ENCODE measurements at regions not wholly inside any gene's neighbourhood (a gene's known extent, or its start where the extent isn't known, plus 50 kb on each side); places are given as distances from the start of the nearest gene placed in this dataset.
"Not testable (repeated sequence)": the region's sequence is repeated elsewhere in the genome, so short reads cannot be mapped to it uniquely, and the experiment has no call there.

DNA sequence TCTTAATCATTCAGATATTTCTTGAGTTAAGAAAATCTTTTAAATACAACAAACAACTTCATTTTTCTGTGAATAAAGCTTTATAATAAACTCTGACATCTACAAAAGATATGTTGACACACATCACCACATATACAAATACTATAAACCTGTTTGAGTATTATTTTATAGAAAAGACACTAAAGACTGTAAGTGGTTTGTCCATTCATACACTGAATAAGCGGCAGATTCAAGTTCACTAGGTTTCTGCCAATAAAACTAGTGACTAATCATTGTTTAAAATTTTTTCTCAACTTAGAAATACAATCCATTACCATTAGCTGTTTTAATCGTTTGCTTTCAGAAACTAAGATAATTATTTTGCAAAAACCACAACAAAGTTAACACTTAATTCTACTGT lies 1900.0 kb downstream of the C4orf33 start:
- Histone ChIP-seq H3K36me3 (ENCODE audit: control insufficient read depth, insufficient read depth, low read length) (no peaks in the 10 kb centered on the region), H3K9me3 (ENCODE audit: control insufficient read depth, low read length) (no peaks in the 10 kb centered on the region), H3K4me3 (ENCODE audit: low read depth, low read length) (no peak overlapping the region), H3K27ac (no peak overlapping the region), H3K9ac (no peak overlapping the region), H3K27me3 (ENCODE audit: control insufficient read depth, insufficient read depth, low read length) (no peaks in the 10 kb centered on the region), H3K4me2 (ENCODE audit: low read length) (no peak overlapping the region), H3K79me2 (no peaks in the 10 kb centered on the region), H3K4me1 (no peaks in the 10 kb centered on the region), H2AFZ (no peak overlapping the region)
- TF ChIP-seq, protein P1, sequence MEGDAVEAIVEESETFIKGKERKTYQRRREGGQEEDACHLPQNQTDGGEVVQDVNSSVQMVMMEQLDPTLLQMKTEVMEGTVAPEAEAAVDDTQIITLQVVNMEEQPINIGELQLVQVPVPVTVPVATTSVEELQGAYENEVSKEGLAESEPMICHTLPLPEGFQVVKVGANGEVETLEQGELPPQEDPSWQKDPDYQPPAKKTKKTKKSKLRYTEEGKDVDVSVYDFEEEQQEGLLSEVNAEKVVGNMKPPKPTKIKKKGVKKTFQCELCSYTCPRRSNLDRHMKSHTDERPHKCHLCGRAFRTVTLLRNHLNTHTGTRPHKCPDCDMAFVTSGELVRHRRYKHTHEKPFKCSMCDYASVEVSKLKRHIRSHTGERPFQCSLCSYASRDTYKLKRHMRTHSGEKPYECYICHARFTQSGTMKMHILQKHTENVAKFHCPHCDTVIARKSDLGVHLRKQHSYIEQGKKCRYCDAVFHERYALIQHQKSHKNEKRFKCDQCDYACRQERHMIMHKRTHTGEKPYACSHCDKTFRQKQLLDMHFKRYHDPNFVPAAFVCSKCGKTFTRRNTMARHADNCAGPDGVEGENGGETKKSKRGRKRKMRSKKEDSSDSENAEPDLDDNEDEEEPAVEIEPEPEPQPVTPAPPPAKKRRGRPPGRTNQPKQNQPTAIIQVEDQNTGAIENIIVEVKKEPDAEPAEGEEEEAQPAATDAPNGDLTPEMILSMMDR (IDR thresholded peaks at IDR 0.05): no peak

DNA sequence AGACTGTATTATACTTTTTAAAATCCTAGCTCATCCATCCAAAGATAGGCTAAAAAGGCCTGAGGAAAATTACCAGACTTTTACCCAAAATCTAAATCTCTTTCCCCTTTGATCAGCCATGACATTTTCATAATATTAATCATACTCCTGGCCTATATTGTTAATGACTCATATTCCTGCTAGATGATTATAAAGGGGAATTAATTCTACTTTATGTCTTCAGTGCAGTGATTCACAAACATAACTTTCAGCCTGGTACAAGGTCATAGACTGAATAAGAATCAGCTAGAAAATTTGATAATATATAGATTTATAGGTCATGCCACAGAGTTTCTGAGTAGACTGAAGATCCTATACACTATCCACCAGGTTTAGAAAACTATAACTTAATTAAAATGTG lies 1905.4 kb downstream of the C4orf33 start:
- TF ChIP-seq, protein P1 (IDR thresholded peaks at IDR 0.05): no peak
- H3K27me3 ChIP-seq (ENCODE audit: control insufficient read depth, insufficient read depth, low read length): no peaks in the 10 kb centered on the region
- no peak overlapping the region for H3K9ac ChIP-seq

DNA sequence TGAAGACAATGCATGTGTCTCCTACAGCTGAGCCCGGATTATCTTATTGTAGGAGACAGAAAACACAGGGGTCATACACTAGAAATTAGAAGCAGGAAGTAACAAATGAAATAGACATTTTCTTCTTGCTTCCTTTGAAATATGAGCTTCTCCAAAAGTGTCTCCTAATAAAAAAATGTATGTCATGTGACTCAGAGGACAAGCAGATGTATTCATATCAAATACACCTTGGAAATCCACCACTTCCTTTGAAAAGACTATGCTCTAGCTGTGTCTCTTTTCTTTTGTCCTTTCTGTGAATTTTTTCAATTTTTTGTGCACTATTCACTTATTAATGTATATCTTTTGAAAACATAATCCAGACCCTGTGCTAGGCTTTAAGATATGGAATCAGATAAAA lies 1906.2 kb downstream of the C4orf33 start:
- Histone ChIP-seq H3K4me3 (ENCODE audit: low read depth, low read length) (no peak overlapping the region), H3K4me2 (ENCODE audit: low read length) (no peak overlapping the region), H3K36me3 (ENCODE audit: control insufficient read depth, insufficient read depth, low read length) (no peaks in the 10 kb centered on the region), H3K9ac (no peak overlapping the region), H3K27ac (no peak overlapping the region), H2AFZ (no peak overlapping the region), H3K9me3 (ENCODE audit: control insufficient read depth, low read length) (no peaks in the 10 kb centered on the region), H3K27me3 (ENCODE audit: control insufficient read depth, insufficient read depth, low read length) (no peaks in the 10 kb centered on the region), H3K4me1 (no peaks in the 10 kb centered on the region), H3K79me2 (no peaks in the 10 kb centered on the region)
- TF ChIP-seq, protein P1 (IDR thresholded peaks at IDR 0.05): no peak

More for the DNA sequence above, 1905.4 kb downstream of the C4orf33 start:
- Histone ChIP-seq H2AFZ (no peak overlapping the region), H3K27ac (no peak overlapping the region), H3K4me1 (no peaks in the 10 kb centered on the region), H3K9me3 (ENCODE audit: control insufficient read depth, low read length) (no peaks in the 10 kb centered on the region), H3K79me2 (no peaks in the 10 kb centered on the region), H3K36me3 (ENCODE audit: control insufficient read depth, insufficient read depth, low read length) (no peaks in the 10 kb centered on the region), H3K4me3 (ENCODE audit: low read depth, low read length) (no peak overlapping the region), H3K4me2 (ENCODE audit: low read length) (no peak overlapping the region)

DNA sequence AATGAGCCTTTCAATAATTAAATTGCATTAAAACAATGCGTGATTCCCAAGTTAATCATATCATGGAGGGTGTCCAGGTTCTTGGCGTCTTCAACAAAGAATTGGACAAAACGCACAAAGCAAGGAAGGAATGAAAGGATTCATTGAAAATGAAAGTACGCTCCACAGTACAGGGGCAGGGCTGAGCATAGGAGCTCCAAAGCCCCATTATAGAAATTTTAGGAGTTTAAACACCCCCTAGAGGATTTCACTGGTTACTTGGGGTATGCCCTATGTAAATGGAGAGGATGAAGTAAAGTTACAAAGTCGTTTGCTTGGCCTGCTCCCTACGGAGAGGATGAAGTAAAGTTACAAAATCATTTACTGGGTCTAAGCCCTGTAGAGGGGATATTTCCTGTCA lies 1910.4 kb downstream of the C4orf33 start:
- Histone ChIP-seq H3K4me3 (ENCODE audit: low read depth, low read length) (no peak overlapping the region), H3K36me3 (ENCODE audit: control insufficient read depth, insufficient read depth, low read length) (no peaks in the 10 kb centered on the region), H3K4me2 (ENCODE audit: low read length) (no peak overlapping the region), H3K27me3 (ENCODE audit: control insufficient read depth, insufficient read depth, low read length) (no peaks in the 10 kb centered on the region), H3K79me2 (no peaks in the 10 kb centered on the region), H3K4me1 (no peaks in the 10 kb centered on the region), H3K9me3 (ENCODE audit: control insufficient read depth, low read length) (no peaks in the 10 kb centered on the region), H3K9ac (no peak overlapping the region), H3K27ac (no peak overlapping the region), H2AFZ (no peak overlapping the region)
- TF ChIP-seq, protein P1 (IDR thresholded peaks at IDR 0.05): no peak

DNA sequence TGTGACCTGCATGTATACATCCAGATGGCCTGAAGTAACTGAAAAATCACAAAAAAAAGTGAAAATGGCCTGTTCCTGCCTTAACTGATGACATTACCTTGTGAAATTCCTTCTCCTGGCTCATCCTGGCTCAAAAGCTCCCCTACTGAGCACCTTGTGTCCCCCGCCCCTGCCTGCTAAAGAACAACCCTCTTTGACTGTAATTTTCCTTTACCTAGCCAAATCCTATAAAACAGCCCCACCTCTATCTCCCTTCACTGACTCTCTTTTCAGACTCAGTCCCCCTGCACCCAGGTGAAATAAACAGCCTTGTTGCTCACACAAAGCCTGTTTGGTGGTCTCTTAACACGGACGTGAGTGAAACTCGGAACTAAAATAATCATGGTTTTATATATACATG lies 1916.0 kb downstream of the C4orf33 start:
- H3K4me1 ChIP-seq; H3K9me3 ChIP-seq (ENCODE audit: control insufficient read depth, low read length); H2AFZ ChIP-seq; H3K79me2 ChIP-seq; H3K27ac ChIP-seq; H3K36me3 ChIP-seq (ENCODE audit: control insufficient read depth, insufficient read depth, low read length); H3K4me2 ChIP-seq (ENCODE audit: low read length); H3K27me3 ChIP-seq (ENCODE audit: control insufficient read depth, insufficient read depth, low read length); H3K9ac ChIP-seq; H3K4me3 ChIP-seq (ENCODE audit: low read depth, low read length): not testable (repeated sequence)
